ENCODE measurements at regions not wholly inside any gene's neighbourhood (a gene's known extent, or its start where the extent isn't known, plus 50 kb on each side); places are given as distances from the start of the nearest gene placed in this dataset.
A peak's percentile ranks its signal among the peaks of the same experiment; 100 is the strongest.

DNA sequence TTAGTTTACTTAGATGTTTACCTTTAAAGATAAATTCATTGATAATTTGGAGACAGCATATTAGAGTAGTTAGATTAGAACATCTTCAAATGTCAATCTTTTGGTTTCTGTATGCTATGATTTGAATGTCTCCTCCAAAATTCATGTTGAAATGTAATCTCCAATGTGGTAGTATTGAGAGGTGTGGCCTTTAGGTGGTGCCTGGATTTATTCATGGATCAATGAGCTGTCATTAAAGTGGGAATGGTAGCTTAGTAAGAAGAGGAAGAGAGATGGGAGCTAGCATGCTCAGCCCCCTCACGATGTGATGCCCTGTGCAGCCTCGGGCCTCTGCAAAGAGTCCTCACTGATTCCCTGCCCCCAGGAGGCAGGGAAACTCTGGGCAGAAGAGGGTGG is 133.6 kb upstream of the TUT7 start:
- Histone ChIP-seq H3K79me1 (ENCODE audit: low read depth, low read length) (no peaks in the 10 kb centered on the region), H3K4me3 (ENCODE audit: low read length in 2 of 2) (no peak overlapping the region), H3K4me2 (ENCODE audit: insufficient read depth, low read length, poor library complexity, severe bottlenecking) (no peak overlapping the region), H2AK5ac (ENCODE audit: low read depth, low read length) (peak overlapping the region; percentile 9), H3K4ac (ENCODE audit: low read length) (no peak overlapping the region), H3K14ac (ENCODE audit: low read length) (no peak overlapping the region), H2BK12ac (ENCODE audit: low read length) (no peak overlapping the region), H3K36me3 (replicated peaks in 1 of 2; ENCODE audit: control insufficient read depth in 2 of 2, insufficient read depth in 2 of 2, low read length in 2 of 2) (no peaks in the 10 kb centered on the region), H2BK5ac (ENCODE audit: low read length) (peak overlapping the region; percentile 45), H2BK15ac (ENCODE audit: low read length) (no peak overlapping the region), H3K27ac (replicated peaks; ENCODE audit: low read length) (no peak overlapping the region), H2AFZ (ENCODE audit: low read length) (no peak overlapping the region), H4K8ac (ENCODE audit: low read depth, low read length) (no peak overlapping the region), H4K91ac (ENCODE audit: low read depth, low read length, poor library complexity) (no peak overlapping the region), H3K9me3 (replicated peaks in 1 of 2; ENCODE audit: control insufficient read depth in 2 of 2, insufficient read depth in 1 of 2, low read depth in 1 of 2, low read length in 2 of 2) (no peaks in the 10 kb centered on the region), H3K23ac (ENCODE audit: low read depth, low read length, poor library complexity) (no peak overlapping the region), H3K4me1 (ENCODE audit: control insufficient read depth in 2 of 2, insufficient read depth in 1 of 2, low read depth in 1 of 2, low read length in 2 of 2) (no peaks in the 10 kb centered on the region), H3K18ac (ENCODE audit: low read length) (no peak overlapping the region), H2BK120ac (ENCODE audit: low read depth, low read length) (no peak overlapping the region), H3K27me3 (ENCODE audit: control insufficient read depth in 3 of 3, insufficient read depth in 3 of 3, low read depth in 1 of 3, low read length in 3 of 3) (no peaks in the 10 kb centered on the region), H3K9ac (ENCODE audit: low read depth, low read length, poor library complexity) (no peak overlapping the region)
- WGBS, 2 donors (ENCODE audit: extremely low coverage in 2 of 2, insufficient read length in 2 of 2, insufficient replicate concordance in 1 of 2), result no CpG with 5 or more reads among the region's 2 CpGs
- DNase-seq (ENCODE audit: low spot score), result no peak

DNA sequence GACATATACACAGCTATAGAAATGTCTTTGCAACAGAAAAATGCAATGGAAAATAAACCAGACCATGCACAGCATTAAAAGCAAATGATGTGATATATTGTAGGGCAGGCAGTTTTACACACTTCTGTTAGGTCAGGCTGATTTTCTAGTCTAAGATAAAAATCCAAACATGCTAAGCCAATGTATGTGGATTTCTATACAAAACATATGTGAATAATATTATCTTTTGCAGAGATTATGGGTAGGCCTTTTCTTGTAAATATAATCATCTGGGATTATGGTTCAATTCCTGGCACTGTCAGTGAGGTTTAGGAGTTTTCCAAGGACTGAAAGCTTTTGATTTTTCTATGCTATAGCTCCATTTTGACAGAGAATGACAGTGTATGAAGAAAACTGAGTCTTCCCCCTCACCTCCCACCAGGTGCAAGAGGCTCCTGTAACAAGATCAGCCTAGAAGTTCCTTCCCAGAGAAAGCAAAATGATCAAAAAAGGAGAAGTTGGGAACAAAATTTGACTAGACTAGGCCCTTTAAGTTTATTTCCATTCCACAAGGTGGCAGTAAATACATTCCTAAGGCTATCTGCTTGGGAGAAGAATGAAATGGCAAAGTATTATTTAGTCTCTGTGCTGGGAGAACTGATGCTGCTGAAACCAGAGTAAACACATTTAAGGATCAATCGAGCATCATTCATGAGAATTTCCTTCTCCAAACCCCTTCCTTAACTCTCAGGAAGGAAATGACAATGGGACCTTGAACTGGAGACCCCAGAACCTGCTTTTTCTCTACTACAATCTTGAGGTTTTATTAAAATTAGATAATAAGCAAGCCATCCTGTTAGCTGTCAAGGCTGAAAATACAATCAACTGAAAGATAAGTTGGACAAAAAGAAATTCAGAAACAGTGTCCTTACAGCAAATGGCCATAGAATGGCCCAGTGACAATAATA is 133.0 kb upstream of the TUT7 start:
- Histone ChIP-seq H3K4me3 (ENCODE audit: low read length in 2 of 2) (no peak overlapping the region), H4K91ac (ENCODE audit: low read depth, low read length, poor library complexity) (no peak overlapping the region), H2BK5ac (ENCODE audit: low read length) (no peak overlapping the region), H3K4me1 (ENCODE audit: control insufficient read depth in 2 of 2, insufficient read depth in 1 of 2, low read depth in 1 of 2, low read length in 2 of 2) (no peaks in the 10 kb centered on the region), H3K36me3 (replicated peaks in 1 of 2; ENCODE audit: control insufficient read depth in 2 of 2, insufficient read depth in 2 of 2, low read length in 2 of 2) (no peaks in the 10 kb centered on the region), H4K8ac (ENCODE audit: low read depth, low read length) (no peak overlapping the region), H2BK12ac (ENCODE audit: low read length) (no peak overlapping the region), H2AK5ac (ENCODE audit: low read depth, low read length) (no peak overlapping the region), H3K27me3 (ENCODE audit: control insufficient read depth in 3 of 3, insufficient read depth in 3 of 3, low read depth in 1 of 3, low read length in 3 of 3) (no peaks in the 10 kb centered on the region), H3K27ac (replicated peaks; ENCODE audit: low read length) (no peak overlapping the region), H2BK120ac (ENCODE audit: low read depth, low read length) (no peak overlapping the region), H3K14ac (ENCODE audit: low read length) (no peak overlapping the region), H3K9me3 (replicated peaks in 1 of 2; ENCODE audit: control insufficient read depth in 2 of 2, insufficient read depth in 1 of 2, low read depth in 1 of 2, low read length in 2 of 2) (no peaks in the 10 kb centered on the region), H2BK15ac (ENCODE audit: low read length) (no peak overlapping the region), H3K23ac (ENCODE audit: low read depth, low read length, poor library complexity) (no peak overlapping the region), H3K9ac (ENCODE audit: low read depth, low read length, poor library complexity) (no peak overlapping the region), H3K4ac (ENCODE audit: low read length) (no peak overlapping the region), H3K18ac (ENCODE audit: low read length) (no peak overlapping the region), H3K79me1 (ENCODE audit: low read depth, low read length) (no peaks in the 10 kb centered on the region), H3K4me2 (ENCODE audit: insufficient read depth, low read length, poor library complexity, severe bottlenecking) (no peak overlapping the region), H2AFZ (ENCODE audit: low read length) (peak overlapping the region; percentile 40)
- no CpG with 5 or more reads among the region's 1 CpG for WGBS, 2 donors (ENCODE audit: extremely low coverage in 2 of 2, insufficient read length in 2 of 2, insufficient replicate concordance in 1 of 2)
- DNase-seq (ENCODE audit: low spot score), result peak; percentile 47

DNA sequence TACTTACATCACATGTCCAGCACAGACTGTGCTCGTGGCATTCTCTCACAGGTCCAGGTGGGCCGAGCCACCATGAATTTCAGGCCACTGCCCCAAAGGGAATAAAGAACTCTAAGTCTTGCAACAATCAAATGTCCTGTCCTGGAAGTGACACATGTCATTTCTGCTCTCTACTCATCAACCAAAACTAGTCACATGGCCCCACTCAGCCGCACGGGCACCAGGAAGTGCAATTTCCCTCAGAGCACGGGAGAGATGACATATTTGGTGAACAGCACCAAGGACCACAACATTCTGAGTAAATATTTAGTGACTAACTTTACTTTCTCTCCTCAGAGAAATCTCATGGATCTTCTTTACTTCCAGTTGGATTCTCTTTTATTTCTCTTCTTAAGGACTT is 131.1 kb upstream of the TUT7 start:
- no peak overlapping the region for H3K27ac ChIP-seq (replicated peaks; ENCODE audit: low read length)
- H3K9ac ChIP-seq (ENCODE audit: low read depth, low read length, poor library complexity), result no peak overlapping the region
- no peaks in the 10 kb centered on the region for H3K27me3 ChIP-seq (ENCODE audit: control insufficient read depth in 3 of 3, insufficient read depth in 3 of 3, low read depth in 1 of 3, low read length in 3 of 3)
- no peaks in the 10 kb centered on the region for H3K36me3 ChIP-seq (replicated peaks in 1 of 2; ENCODE audit: control insufficient read depth in 2 of 2, insufficient read depth in 2 of 2, low read length in 2 of 2)
- H3K4ac ChIP-seq (ENCODE audit: low read length), result no peak overlapping the region
- H2AK5ac ChIP-seq (ENCODE audit: low read depth, low read length), result no peak overlapping the region
- no peaks in the 10 kb centered on the region for H3K9me3 ChIP-seq (replicated peaks in 1 of 2; ENCODE audit: control insufficient read depth in 2 of 2, insufficient read depth in 1 of 2, low read depth in 1 of 2, low read length in 2 of 2)
- no peak overlapping the region for H4K8ac ChIP-seq (ENCODE audit: low read depth, low read length)
- no peak for DNase-seq (ENCODE audit: low spot score)
- no CpG with 5 or more reads among the region's 5 CpGs for WGBS, 2 donors (ENCODE audit: extremely low coverage in 2 of 2, insufficient read length in 2 of 2, insufficient replicate concordance in 1 of 2)
- no peak overlapping the region for H4K91ac ChIP-seq (ENCODE audit: low read depth, low read length, poor library complexity)
- no peak overlapping the region for H3K14ac ChIP-seq (ENCODE audit: low read length)
- H3K4me1 ChIP-seq (ENCODE audit: control insufficient read depth in 2 of 2, insufficient read depth in 1 of 2, low read depth in 1 of 2, low read length in 2 of 2), result no peaks in the 10 kb centered on the region
- no peak overlapping the region for H3K4me2 ChIP-seq (ENCODE audit: insufficient read depth, low read length, poor library complexity, severe bottlenecking)
- H3K79me1 ChIP-seq (ENCODE audit: low read depth, low read length), result no peaks in the 10 kb centered on the region
- H2BK12ac ChIP-seq (ENCODE audit: low read length), result no peak overlapping the region
- no peak overlapping the region for H3K23ac ChIP-seq (ENCODE audit: low read depth, low read length, poor library complexity)
- no peak overlapping the region for H3K18ac ChIP-seq (ENCODE audit: low read length)
- H2BK5ac ChIP-seq (ENCODE audit: low read length), result no peak overlapping the region
- H3K4me3 ChIP-seq (ENCODE audit: low read length in 2 of 2), result no peak overlapping the region
- H2AFZ ChIP-seq (ENCODE audit: low read length), result no peak overlapping the region
- H2BK15ac ChIP-seq (ENCODE audit: low read length), result no peak overlapping the region
- H2BK120ac ChIP-seq (ENCODE audit: low read depth, low read length), result no peak overlapping the region

DNA sequence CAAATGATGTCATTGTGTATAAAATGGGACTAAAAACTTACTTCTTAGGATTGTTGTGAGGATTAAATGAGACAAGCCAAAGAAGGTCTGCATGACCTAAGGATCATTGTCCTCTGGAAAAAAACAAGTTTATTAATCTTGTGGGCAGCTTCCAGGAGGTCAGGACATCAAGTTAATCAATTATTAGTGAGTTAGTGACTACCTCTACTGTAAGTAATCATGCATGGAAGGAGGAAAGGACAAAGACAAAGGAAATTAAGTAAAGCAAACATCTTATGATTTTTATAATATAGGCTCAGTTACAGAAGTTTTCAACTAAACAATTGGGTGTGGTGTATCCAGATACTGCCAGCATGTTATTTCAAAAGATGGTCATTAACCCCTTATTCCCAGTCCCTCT is 129.3 kb upstream of the TUT7 start:
- H4K91ac ChIP-seq (ENCODE audit: low read depth, low read length, poor library complexity), result no peak overlapping the region
- H3K79me1 ChIP-seq (ENCODE audit: low read depth, low read length), result no peaks in the 10 kb centered on the region
- H3K23ac ChIP-seq (ENCODE audit: low read depth, low read length, poor library complexity), result no peak overlapping the region
- no peak overlapping the region for H3K18ac ChIP-seq (ENCODE audit: low read length)
- H3K27ac ChIP-seq (replicated peaks; ENCODE audit: low read length), result no peak overlapping the region
- no peak overlapping the region for H2AK5ac ChIP-seq (ENCODE audit: low read depth, low read length)
- H2BK120ac ChIP-seq (ENCODE audit: low read depth, low read length), result no peak overlapping the region
- no peak overlapping the region for H3K9ac ChIP-seq (ENCODE audit: low read depth, low read length, poor library complexity)
- H3K27me3 ChIP-seq (ENCODE audit: control insufficient read depth in 3 of 3, insufficient read depth in 3 of 3, low read depth in 1 of 3, low read length in 3 of 3), result no peaks in the 10 kb centered on the region
- no peak overlapping the region for H2AFZ ChIP-seq (ENCODE audit: low read length)
- no peak overlapping the region for H4K8ac ChIP-seq (ENCODE audit: low read depth, low read length)
- H3K14ac ChIP-seq (ENCODE audit: low read length), result no peak overlapping the region
- no peaks in the 10 kb centered on the region for H3K4me1 ChIP-seq (ENCODE audit: control insufficient read depth in 2 of 2, insufficient read depth in 1 of 2, low read depth in 1 of 2, low read length in 2 of 2)
- H2BK12ac ChIP-seq (ENCODE audit: low read length), result no peak overlapping the region
- DNase-seq (ENCODE audit: low spot score), result no peak
- H3K4ac ChIP-seq (ENCODE audit: low read length), result no peak overlapping the region
- H3K36me3 ChIP-seq (replicated peaks in 1 of 2; ENCODE audit: control insufficient read depth in 2 of 2, insufficient read depth in 2 of 2, low read length in 2 of 2), result no peaks in the 10 kb centered on the region
- no peak overlapping the region for H2BK5ac ChIP-seq (ENCODE audit: low read length)
- H3K4me2 ChIP-seq (ENCODE audit: insufficient read depth, low read length, poor library complexity, severe bottlenecking), result no peak overlapping the region
- no peak overlapping the region for H2BK15ac ChIP-seq (ENCODE audit: low read length)
- no peaks in the 10 kb centered on the region for H3K9me3 ChIP-seq (replicated peaks in 1 of 2; ENCODE audit: control insufficient read depth in 2 of 2, insufficient read depth in 1 of 2, low read depth in 1 of 2, low read length in 2 of 2)
- no peak overlapping the region for H3K4me3 ChIP-seq (ENCODE audit: low read length in 2 of 2)

Data from neuronal stem cell (in vitro differentiated cells).